ENCODE measurements at regions not wholly inside any gene's neighbourhood (a gene's known extent, or its start where the extent isn't known, plus 50 kb on each side); places are given as distances from the start of the nearest gene placed in this dataset.

DNA sequence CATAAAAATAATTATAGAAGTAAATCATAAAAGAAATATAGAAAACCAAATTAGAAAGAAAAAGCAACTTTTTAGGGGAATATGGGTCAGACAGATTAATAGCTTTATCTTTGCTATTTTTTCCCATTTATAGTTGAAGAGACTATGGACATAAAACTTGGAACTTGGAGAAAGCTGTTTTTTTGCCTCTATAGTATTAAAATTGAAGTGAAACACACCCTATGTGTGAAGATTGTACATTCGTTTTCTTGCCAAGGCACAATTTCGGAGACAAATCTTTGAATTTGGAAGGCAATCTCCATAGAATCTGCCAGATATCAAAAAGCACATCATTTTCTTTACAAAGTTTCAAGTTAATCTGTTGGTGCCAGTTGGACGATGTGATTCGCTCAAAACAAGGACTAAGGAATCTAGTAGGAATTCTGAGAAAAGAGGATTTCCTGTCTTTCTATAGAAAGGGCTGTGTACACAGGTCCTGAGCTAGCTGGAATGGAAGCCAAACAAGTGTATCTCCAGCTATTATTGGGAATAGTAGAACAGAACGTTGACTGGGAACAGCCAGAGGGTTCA lies 156.3 kb downstream of the SLC7A11 start:
- H3K27me3 ChIP-seq (ENCODE audit: control insufficient read depth in 1 of 2, insufficient read depth in 2 of 2, low read length in 2 of 2): no peaks in the 10 kb centered on the region
- H3K4me3 ChIP-seq (ENCODE audit: low read depth in 1 of 2, low read length in 2 of 2): no peak overlapping the region
- no peaks in the 10 kb centered on the region for H3K9me3 ChIP-seq (ENCODE audit: control insufficient read depth in 1 of 2, low read length in 2 of 2)
- no peak overlapping the region for H3K9ac ChIP-seq (ENCODE audit: low read depth in 1 of 2, low read length in 2 of 2)
- no peak overlapping the region for H3K27ac ChIP-seq (ENCODE audit: low read depth, low read length)
- no peaks in the 10 kb centered on the region for H3K36me3 ChIP-seq (ENCODE audit: control insufficient read depth in 1 of 2, insufficient read depth in 2 of 2, low read length in 2 of 2)
- no peaks in the 10 kb centered on the region for H3K4me1 ChIP-seq (ENCODE audit: control insufficient read depth in 1 of 2, insufficient read depth in 2 of 2, low read length in 2 of 2)

DNA sequence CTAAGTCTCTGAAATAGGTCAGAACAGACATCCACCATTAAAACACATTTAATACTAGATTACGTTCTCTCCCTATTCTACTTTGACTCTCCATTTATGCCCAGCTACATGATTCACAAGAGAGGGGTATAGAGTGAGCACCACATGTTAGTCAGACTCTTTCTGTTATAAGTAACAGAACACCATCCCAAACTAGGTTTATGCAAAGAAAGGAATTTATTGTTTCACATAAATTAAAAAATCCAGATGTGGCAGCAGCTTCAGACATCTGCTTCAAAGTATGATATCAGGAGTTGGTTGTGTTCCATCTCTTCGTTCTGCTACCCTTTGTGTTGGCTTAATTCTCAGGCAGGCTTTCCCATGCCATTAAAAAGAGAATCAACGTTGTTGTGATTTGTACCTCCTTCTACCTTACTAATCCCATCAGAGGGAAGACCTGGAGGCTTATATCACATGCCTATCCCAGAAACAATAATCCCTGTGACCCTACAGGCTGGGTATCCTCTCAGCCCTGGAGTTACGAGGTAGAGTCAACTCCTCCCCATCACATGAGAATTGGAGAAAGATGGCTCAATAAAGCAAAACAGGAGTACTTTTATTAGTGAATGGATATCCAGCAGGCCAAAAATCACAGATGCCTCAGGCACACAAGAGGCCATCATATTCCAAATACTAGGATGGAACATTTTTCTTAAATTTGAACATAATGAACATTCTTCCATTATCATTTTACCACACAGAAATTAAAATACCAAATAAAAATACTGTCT lies 163.2 kb downstream of the SLC7A11 start:
- no peaks in the 10 kb centered on the region for H3K27me3 ChIP-seq (ENCODE audit: control insufficient read depth in 1 of 2, insufficient read depth in 2 of 2, low read length in 2 of 2)
- no peak overlapping the region for H3K4me3 ChIP-seq (ENCODE audit: low read depth in 1 of 2, low read length in 2 of 2)
- H3K27ac ChIP-seq (ENCODE audit: low read depth, low read length): no peak overlapping the region
- no peaks in the 10 kb centered on the region for H3K4me1 ChIP-seq (ENCODE audit: control insufficient read depth in 1 of 2, insufficient read depth in 2 of 2, low read length in 2 of 2)
- H3K9me3 ChIP-seq (ENCODE audit: control insufficient read depth in 1 of 2, low read length in 2 of 2): no peaks in the 10 kb centered on the region
- no peak overlapping the region for H3K9ac ChIP-seq (ENCODE audit: low read depth in 1 of 2, low read length in 2 of 2)
- H3K36me3 ChIP-seq (ENCODE audit: control insufficient read depth in 1 of 2, insufficient read depth in 2 of 2, low read length in 2 of 2): no peaks in the 10 kb centered on the region

DNA sequence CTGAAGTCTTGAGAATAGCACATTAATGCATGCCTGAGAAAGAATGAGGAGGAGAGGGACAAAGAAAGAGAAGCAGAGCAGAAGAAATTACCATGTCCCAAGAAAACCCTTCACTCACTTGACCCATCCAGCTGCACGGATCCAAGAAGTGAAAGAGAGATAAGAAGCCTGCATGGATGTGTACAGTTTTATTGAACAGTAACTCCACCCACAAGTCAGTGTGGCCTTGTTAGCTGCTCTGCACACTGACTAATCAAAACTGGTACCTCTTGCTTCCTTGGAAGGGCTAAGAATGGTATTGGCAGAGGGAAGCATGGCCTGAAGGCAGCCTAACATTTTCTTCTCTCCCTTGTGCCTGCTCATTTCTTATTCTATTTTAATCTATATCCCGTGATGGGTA lies 163.9 kb downstream of the SLC7A11 start:
- no peak overlapping the region for H3K9ac ChIP-seq (ENCODE audit: low read depth in 1 of 2, low read length in 2 of 2)
- H3K27me3 ChIP-seq (ENCODE audit: control insufficient read depth in 1 of 2, insufficient read depth in 2 of 2, low read length in 2 of 2): no peaks in the 10 kb centered on the region
- no peak overlapping the region for H3K27ac ChIP-seq (ENCODE audit: low read depth, low read length)
- H3K4me1 ChIP-seq (ENCODE audit: control insufficient read depth in 1 of 2, insufficient read depth in 2 of 2, low read length in 2 of 2): no peaks in the 10 kb centered on the region
- no peaks in the 10 kb centered on the region for H3K9me3 ChIP-seq (ENCODE audit: control insufficient read depth in 1 of 2, low read length in 2 of 2)
- H3K4me3 ChIP-seq (ENCODE audit: low read depth in 1 of 2, low read length in 2 of 2): no peak overlapping the region
- H3K36me3 ChIP-seq (ENCODE audit: control insufficient read depth in 1 of 2, insufficient read depth in 2 of 2, low read length in 2 of 2): no peaks in the 10 kb centered on the region

DNA sequence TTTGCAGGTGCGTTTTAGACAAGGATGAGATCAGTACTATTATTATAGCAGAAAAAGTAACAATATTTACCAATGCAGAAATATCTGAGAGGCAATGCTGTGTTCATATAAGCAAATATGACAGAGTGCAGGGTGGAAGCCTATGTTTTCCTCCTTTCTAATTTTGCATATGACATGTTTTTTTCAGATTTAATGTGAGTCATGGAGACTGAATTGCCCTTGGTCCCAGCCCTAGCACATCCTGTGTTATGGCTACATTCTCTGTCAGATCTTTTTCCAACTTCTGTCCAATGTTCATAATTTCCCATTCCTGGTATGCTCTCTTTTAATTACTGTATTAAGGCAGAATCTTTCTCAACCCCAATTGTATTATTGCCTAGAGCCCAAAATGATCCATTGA lies 165.6 kb downstream of the SLC7A11 start:
- no peak overlapping the region for H3K4me3 ChIP-seq (ENCODE audit: low read depth in 1 of 2, low read length in 2 of 2)
- no peaks in the 10 kb centered on the region for H3K4me1 ChIP-seq (ENCODE audit: control insufficient read depth in 1 of 2, insufficient read depth in 2 of 2, low read length in 2 of 2)
- no peaks in the 10 kb centered on the region for H3K36me3 ChIP-seq (ENCODE audit: control insufficient read depth in 1 of 2, insufficient read depth in 2 of 2, low read length in 2 of 2)
- no peak overlapping the region for H3K9ac ChIP-seq (ENCODE audit: low read depth in 1 of 2, low read length in 2 of 2)
- H3K9me3 ChIP-seq (ENCODE audit: control insufficient read depth in 1 of 2, low read length in 2 of 2): no peaks in the 10 kb centered on the region
- H3K27ac ChIP-seq (ENCODE audit: low read depth, low read length): no peak overlapping the region
- no peaks in the 10 kb centered on the region for H3K27me3 ChIP-seq (ENCODE audit: control insufficient read depth in 1 of 2, insufficient read depth in 2 of 2, low read length in 2 of 2)

DNA sequence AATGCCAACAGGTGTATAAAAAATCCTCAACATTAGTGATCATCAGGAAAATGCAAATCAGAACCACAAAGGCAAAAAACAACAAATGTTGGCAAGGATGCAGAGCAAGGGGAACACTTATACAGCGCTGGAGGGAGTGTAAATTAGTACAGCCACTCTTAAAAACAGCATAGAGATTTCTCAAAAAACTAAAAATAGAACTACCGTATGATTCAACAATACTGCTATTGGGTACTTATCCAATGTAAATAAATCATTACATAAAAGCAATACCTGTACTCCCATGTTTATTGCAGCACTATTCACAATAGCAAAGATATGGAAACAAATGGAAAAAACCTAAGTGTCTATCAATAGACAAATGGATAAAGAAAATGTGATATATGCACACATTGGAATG lies 171.3 kb downstream of the SLC7A11 start:
- no peak overlapping the region for H3K9ac ChIP-seq (ENCODE audit: low read depth in 1 of 2, low read length in 2 of 2)
- H3K36me3 ChIP-seq (ENCODE audit: control insufficient read depth in 1 of 2, insufficient read depth in 2 of 2, low read length in 2 of 2): no peaks in the 10 kb centered on the region
- H3K27ac ChIP-seq (ENCODE audit: low read depth, low read length): no peak overlapping the region
- no peaks in the 10 kb centered on the region for H3K4me1 ChIP-seq (ENCODE audit: control insufficient read depth in 1 of 2, insufficient read depth in 2 of 2, low read length in 2 of 2)
- H3K4me3 ChIP-seq (ENCODE audit: low read depth in 1 of 2, low read length in 2 of 2): no peak overlapping the region
- H3K27me3 ChIP-seq (ENCODE audit: control insufficient read depth in 1 of 2, insufficient read depth in 2 of 2, low read length in 2 of 2): no peaks in the 10 kb centered on the region
- no peaks in the 10 kb centered on the region for H3K9me3 ChIP-seq (ENCODE audit: control insufficient read depth in 1 of 2, low read length in 2 of 2)

DNA sequence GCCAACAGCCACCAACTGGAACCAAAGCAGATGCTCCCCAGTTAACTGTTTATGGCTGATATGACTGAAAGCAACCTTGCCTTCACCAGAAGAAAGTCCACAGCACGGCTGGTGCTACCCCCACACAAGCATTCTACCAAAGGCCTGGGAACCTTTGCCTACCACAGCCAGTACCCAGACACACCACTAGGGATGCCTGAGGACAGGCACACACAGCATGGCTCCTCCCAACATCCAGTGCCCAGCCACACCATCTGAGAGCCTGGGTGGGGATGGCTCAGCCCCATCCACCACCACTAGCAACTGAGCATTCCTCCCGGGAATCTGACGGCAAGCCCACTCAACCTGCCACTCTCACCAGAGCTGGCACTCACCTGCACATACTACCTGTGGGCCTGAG lies 178.6 kb downstream of the SLC7A11 start:
- no peaks in the 10 kb centered on the region for H3K27me3 ChIP-seq (ENCODE audit: control insufficient read depth in 1 of 2, insufficient read depth in 2 of 2, low read length in 2 of 2)
- H3K9me3 ChIP-seq (ENCODE audit: control insufficient read depth in 1 of 2, low read length in 2 of 2): no peaks in the 10 kb centered on the region
- H3K4me3 ChIP-seq (ENCODE audit: low read depth in 1 of 2, low read length in 2 of 2): no peak overlapping the region
- no peaks in the 10 kb centered on the region for H3K36me3 ChIP-seq (ENCODE audit: control insufficient read depth in 1 of 2, insufficient read depth in 2 of 2, low read length in 2 of 2)
- H3K4me1 ChIP-seq (ENCODE audit: control insufficient read depth in 1 of 2, insufficient read depth in 2 of 2, low read length in 2 of 2): no peaks in the 10 kb centered on the region
- H3K9ac ChIP-seq (ENCODE audit: low read depth in 1 of 2, low read length in 2 of 2): no peak overlapping the region
- no peak overlapping the region for H3K27ac ChIP-seq (ENCODE audit: low read depth, low read length)

DNA sequence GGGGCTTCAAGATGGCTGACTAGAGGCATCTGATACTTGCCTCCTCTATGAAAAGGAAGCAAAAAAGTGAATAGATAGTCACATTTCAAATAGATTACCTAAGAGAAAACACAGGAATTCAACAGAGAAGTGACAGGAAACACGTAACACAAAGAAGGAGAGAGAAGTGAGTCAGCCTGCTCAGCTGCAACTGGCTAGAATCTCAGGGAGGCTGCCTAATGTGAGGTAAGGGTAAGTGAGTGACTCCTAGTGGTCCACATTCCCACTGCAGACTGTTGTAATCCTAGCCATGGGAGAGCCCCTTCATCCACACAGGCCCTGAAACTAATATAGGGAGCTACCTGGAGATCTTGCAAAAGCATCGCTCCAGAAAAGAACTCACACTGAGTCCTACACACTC lies 179.2 kb downstream of the SLC7A11 start:
- no peaks in the 10 kb centered on the region for H3K9me3 ChIP-seq (ENCODE audit: control insufficient read depth in 1 of 2, low read length in 2 of 2)
- H3K4me1 ChIP-seq (ENCODE audit: control insufficient read depth in 1 of 2, insufficient read depth in 2 of 2, low read length in 2 of 2): no peaks in the 10 kb centered on the region
- H3K27me3 ChIP-seq (ENCODE audit: control insufficient read depth in 1 of 2, insufficient read depth in 2 of 2, low read length in 2 of 2): no peaks in the 10 kb centered on the region
- no peak overlapping the region for H3K27ac ChIP-seq (ENCODE audit: low read depth, low read length)
- no peaks in the 10 kb centered on the region for H3K36me3 ChIP-seq (ENCODE audit: control insufficient read depth in 1 of 2, insufficient read depth in 2 of 2, low read length in 2 of 2)
- H3K4me3 ChIP-seq (ENCODE audit: low read depth in 1 of 2, low read length in 2 of 2): no peak overlapping the region
- H3K9ac ChIP-seq (ENCODE audit: low read depth in 1 of 2, low read length in 2 of 2): no peak overlapping the region

DNA sequence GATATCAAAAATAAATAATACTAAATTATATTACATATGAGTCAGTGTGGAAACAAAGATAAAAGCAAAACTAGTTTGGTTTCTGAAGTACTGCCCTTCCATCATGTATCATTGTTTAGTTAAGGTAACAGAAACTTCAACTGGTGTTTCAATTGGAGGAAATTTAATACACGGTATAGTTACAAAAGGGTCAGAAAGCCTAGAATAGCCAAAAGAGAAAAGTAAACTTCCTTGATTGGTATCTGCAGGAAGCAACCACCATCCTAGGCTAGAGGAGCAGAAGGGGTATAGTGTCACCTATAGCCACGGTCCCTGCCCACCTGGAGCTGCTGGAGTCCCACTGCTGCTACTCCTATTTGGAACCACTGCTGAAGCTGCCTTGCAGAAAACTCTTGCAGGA lies 185.6 kb downstream of the SLC7A11 start:
- Histone ChIP-seq H3K36me3 (ENCODE audit: control insufficient read depth in 1 of 2, insufficient read depth in 2 of 2, low read length in 2 of 2) (no peaks in the 10 kb centered on the region), H3K9ac (ENCODE audit: low read depth in 1 of 2, low read length in 2 of 2) (no peak overlapping the region), H3K27me3 (ENCODE audit: control insufficient read depth in 1 of 2, insufficient read depth in 2 of 2, low read length in 2 of 2) (no peaks in the 10 kb centered on the region), H3K4me1 (ENCODE audit: control insufficient read depth in 1 of 2, insufficient read depth in 2 of 2, low read length in 2 of 2) (no peaks in the 10 kb centered on the region), H3K9me3 (ENCODE audit: control insufficient read depth in 1 of 2, low read length in 2 of 2) (no peaks in the 10 kb centered on the region), H3K4me3 (ENCODE audit: low read depth in 1 of 2, low read length in 2 of 2) (no peak overlapping the region), H3K27ac (ENCODE audit: low read depth, low read length) (no peak overlapping the region)

DNA sequence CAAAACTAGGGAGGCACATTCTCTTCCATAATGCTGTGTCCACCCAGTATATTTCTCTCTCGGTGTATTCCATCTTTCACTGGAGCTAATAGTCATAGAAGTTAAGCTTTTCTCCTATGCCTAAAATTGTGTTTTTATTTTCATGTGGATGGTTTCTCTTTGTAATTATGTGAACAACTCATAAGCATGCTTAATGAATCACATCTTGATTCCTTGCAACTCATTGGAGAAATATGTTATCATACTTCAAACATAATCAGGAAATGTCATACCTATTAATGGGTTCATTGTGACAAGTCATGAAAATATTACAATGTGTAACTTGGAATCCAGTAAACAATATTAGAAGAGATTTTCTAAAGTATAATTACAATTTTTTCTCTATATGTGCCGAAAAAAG lies 186.3 kb downstream of the SLC7A11 start:
- Histone ChIP-seq H3K4me3 (ENCODE audit: low read depth in 1 of 2, low read length in 2 of 2) (no peak overlapping the region), H3K4me1 (ENCODE audit: control insufficient read depth in 1 of 2, insufficient read depth in 2 of 2, low read length in 2 of 2) (no peaks in the 10 kb centered on the region), H3K9me3 (ENCODE audit: control insufficient read depth in 1 of 2, low read length in 2 of 2) (no peaks in the 10 kb centered on the region), H3K27ac (ENCODE audit: low read depth, low read length) (no peak overlapping the region), H3K36me3 (ENCODE audit: control insufficient read depth in 1 of 2, insufficient read depth in 2 of 2, low read length in 2 of 2) (no peaks in the 10 kb centered on the region), H3K27me3 (ENCODE audit: control insufficient read depth in 1 of 2, insufficient read depth in 2 of 2, low read length in 2 of 2) (no peaks in the 10 kb centered on the region), H3K9ac (ENCODE audit: low read depth in 1 of 2, low read length in 2 of 2) (no peak overlapping the region)

DNA sequence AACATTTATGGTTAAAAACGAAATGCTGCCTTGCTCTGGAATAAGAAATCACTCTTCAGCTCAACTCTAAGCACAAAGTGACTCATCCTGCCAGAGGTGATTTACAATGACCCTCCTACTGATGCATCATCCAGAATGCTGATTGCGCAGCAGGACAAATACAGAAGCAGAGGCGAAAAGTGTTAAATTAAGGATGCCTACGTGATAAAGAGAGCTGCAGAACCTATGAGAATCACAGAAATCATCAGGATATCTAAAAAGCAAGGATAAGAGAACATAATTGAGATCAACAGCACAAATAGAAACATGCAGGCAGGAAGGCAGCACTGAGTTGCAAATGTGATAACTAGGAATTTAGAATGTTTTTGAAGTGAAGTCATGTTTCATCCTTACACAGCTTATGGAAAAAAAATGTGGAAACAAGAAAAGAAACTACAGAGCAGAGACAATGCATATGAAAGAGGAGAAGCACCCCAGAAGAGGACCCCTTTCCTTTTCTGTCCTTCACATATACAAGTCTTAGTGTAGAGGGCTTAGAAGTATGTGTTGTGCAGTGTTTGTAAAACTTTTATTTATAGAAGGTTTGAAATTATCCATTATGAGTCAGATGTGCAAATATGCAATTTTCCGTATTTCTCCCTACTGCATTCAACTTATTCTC lies 188.4 kb downstream of the SLC7A11 start:
- Histone ChIP-seq H3K4me1 (ENCODE audit: control insufficient read depth in 1 of 2, insufficient read depth in 2 of 2, low read length in 2 of 2) (no peaks in the 10 kb centered on the region), H3K27ac (ENCODE audit: low read depth, low read length) (no peak overlapping the region)

More for the DNA sequence above, 188.4 kb downstream of the SLC7A11 start:
- H3K9me3 ChIP-seq (ENCODE audit: control insufficient read depth in 1 of 2, low read length in 2 of 2): no peaks in the 10 kb centered on the region
- no peak overlapping the region for H3K9ac ChIP-seq (ENCODE audit: low read depth in 1 of 2, low read length in 2 of 2)
- no peak overlapping the region for H3K4me3 ChIP-seq (ENCODE audit: low read depth in 1 of 2, low read length in 2 of 2)
- no peaks in the 10 kb centered on the region for H3K27me3 ChIP-seq (ENCODE audit: control insufficient read depth in 1 of 2, insufficient read depth in 2 of 2, low read length in 2 of 2)
- H3K36me3 ChIP-seq (ENCODE audit: control insufficient read depth in 1 of 2, insufficient read depth in 2 of 2, low read length in 2 of 2): no peaks in the 10 kb centered on the region

Measured in duodenal mucosa (tissue), 2 donors.